HL-60/S4 (cell line): ENCODE measurements at regions not wholly inside any gene's neighbourhood (a gene's known extent, or its start where the extent isn't known, plus 50 kb on each side); places are given as distances from the start of the nearest gene placed in this dataset.
"Not testable (repeated sequence)": the region's sequence is repeated elsewhere in the genome, so short reads cannot be mapped to it uniquely, and the experiment has no call there.

ENCODE experiments used
- in situ Hi-C: fragments of 300-500 bp; cut with MboI; formaldehyde crosslinking; loops from 2 replicates; pipeline ENCODE4 v1.14.3; 2022; ENCODE audit warnings: low sequenced_read_pairs

- in situ Hi-C loops = no loop called here
Observed at GRCh38 chr17:22518185-22518584, 825.9 kb downstream of the KCNJ18 start.

GRCh38 chr17:22548873-22549272 lies 856.5 kb downstream of the KCNJ18 start:
- in situ Hi-C loops = not testable (repeated sequence)

GRCh38 chr17:22551695-22552415 lies 859.5 kb downstream of the KCNJ18 start:
- in situ Hi-C loops = loop anchor here (25.0 kb wide), 1 partner anchor 90 kb away; no protein-coding TSS in a partner anchor

GRCh38 chr17:22569459-22570143 lies 877.3 kb downstream of the KCNJ18 start:
- in situ Hi-C loops = loop anchor here (25.0 kb wide), 1 partner anchor 107 kb away; no protein-coding TSS in a partner anchor

GRCh38 chr17:22570144-22570845 lies 878.0 kb downstream of the KCNJ18 start:
- in situ Hi-C loops = loop anchor here (25.0 kb wide), 1 partner anchor 108 kb away; no protein-coding TSS in a partner anchor

GRCh38 chr17:22599322-22599721 lies 907.0 kb downstream of the KCNJ18 start:
- in situ Hi-C loops = no loop called here

GRCh38 chr17:22600644-22601298 lies 908.4 kb downstream of the KCNJ18 start:
- in situ Hi-C loops = no loop called here
